A673 (cell line): ENCODE measurements at regions not wholly inside any gene's neighbourhood (a gene's known extent, or its start where the extent isn't known, plus 50 kb on each side); places are given as distances from the start of the nearest gene placed in this dataset.

Source experiments
- EZH2 ChIP-seq: fragments of 200-600 bp; sonication (generic); IDR thresholded peaks from 2 replicates; pipeline ENCODE4 v1.6.1; 2017; ENCODE audit warnings: borderline replicate concordance, low read depth, mild to moderate bottlenecking, mixed read lengths, antibody characterized with exemption, low read length; ENCODE audit not compliant: poor library complexity, severe bottlenecking
- TF ChIP-seq, protein P1 (sequence below): fragments of 300-800, 200-600 bp; sonication (generic); conservative IDR thresholded peaks from 2 replicates; pipeline ENCODE4 v1.5.1; 2017; ENCODE audit warnings: low read depth, mild to moderate bottlenecking, antibody characterized with exemption, low read length, moderate library complexity, mixed read lengths

GRCh38 chr11:128242451-128242850 lies 344.9 kb downstream of the ETS1 start:
- TF ChIP-seq, protein P1, sequence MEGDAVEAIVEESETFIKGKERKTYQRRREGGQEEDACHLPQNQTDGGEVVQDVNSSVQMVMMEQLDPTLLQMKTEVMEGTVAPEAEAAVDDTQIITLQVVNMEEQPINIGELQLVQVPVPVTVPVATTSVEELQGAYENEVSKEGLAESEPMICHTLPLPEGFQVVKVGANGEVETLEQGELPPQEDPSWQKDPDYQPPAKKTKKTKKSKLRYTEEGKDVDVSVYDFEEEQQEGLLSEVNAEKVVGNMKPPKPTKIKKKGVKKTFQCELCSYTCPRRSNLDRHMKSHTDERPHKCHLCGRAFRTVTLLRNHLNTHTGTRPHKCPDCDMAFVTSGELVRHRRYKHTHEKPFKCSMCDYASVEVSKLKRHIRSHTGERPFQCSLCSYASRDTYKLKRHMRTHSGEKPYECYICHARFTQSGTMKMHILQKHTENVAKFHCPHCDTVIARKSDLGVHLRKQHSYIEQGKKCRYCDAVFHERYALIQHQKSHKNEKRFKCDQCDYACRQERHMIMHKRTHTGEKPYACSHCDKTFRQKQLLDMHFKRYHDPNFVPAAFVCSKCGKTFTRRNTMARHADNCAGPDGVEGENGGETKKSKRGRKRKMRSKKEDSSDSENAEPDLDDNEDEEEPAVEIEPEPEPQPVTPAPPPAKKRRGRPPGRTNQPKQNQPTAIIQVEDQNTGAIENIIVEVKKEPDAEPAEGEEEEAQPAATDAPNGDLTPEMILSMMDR = no peak
- TF ChIP-seq EZH2 = no peak
